ENCODE measurements at regions not wholly inside any gene's neighbourhood (a gene's known extent, or its start where the extent isn't known, plus 50 kb on each side); places are given as distances from the start of the nearest gene placed in this dataset.

DNA sequence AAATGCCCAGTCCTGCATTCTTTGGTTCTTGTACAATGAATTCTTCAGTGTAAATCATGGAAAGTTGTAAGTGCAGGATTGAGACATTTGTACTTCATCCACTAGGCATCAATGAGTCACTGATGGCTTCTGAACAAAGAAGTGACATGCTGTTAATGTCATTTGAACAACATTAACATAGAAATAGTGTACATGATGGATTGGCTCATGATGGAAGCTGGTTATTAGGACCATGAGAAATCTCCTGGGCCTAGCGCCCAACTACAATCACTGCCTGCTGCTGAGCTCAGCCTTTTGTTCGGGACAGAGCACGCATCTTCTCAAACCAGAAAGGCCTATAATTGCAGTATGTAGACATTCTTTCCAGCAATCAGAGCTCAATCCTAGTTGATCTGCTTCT lies 316.8 kb upstream of the TSHZ2 start:
- Histone ChIP-seq H3K4me1 (replicated peaks in 1 of 4; ENCODE audit: control insufficient read depth in 3 of 4, insufficient read depth in 4 of 4, low read length in 3 of 4) (no peaks in the 10 kb centered on the region), H2BK12ac (ENCODE audit: low read depth, low read length) (no peak overlapping the region), H2BK20ac (ENCODE audit: low read length) (no peak overlapping the region), H2AK5ac (ENCODE audit: low read depth, low read length) (no peak overlapping the region), H3K4me3 (ENCODE audit: extremely low read depth in 1 of 4, insufficient read depth in 2 of 4, low read depth in 3 of 4, low read length in 4 of 4) (no peak overlapping the region), H3K79me1 (ENCODE audit: low read depth, low read length) (no peaks in the 10 kb centered on the region), H3K23me2 (ENCODE audit: low read depth, low read length) (no peaks in the 10 kb centered on the region), H3K9ac (replicated peaks in 1 of 4; ENCODE audit: extremely low read depth in 1 of 4, low read depth in 3 of 4, low read length in 3 of 4) (no peak overlapping the region), H2AFZ (ENCODE audit: low read length) (no peak overlapping the region), H3K36me3 (ENCODE audit: control insufficient read depth in 2 of 4, insufficient read depth in 4 of 4, low read length in 3 of 4) (no peaks in the 10 kb centered on the region), H2BK5ac (ENCODE audit: low read depth, low read length) (no peak overlapping the region), H4K20me1 (replicated peaks in 1 of 2; ENCODE audit: control insufficient read depth in 1 of 2, insufficient read depth in 2 of 2, low read length in 2 of 2) (no peaks in the 10 kb centered on the region), H3K18ac (ENCODE audit: extremely low read depth, low read length) (no peak overlapping the region), H4K5ac (ENCODE audit: insufficient read length, low read depth, low read length) (no peak overlapping the region), H3K79me2 (ENCODE audit: control insufficient read depth in 1 of 2, insufficient read depth in 2 of 2, low read length in 2 of 2) (no peaks in the 10 kb centered on the region), H2BK120ac (replicated peaks; ENCODE audit: low read depth, low read length) (no peak overlapping the region), H4K91ac (replicated peaks; ENCODE audit: insufficient read length, low read length) (no peak overlapping the region), H3K56ac (replicated peaks; ENCODE audit: insufficient read length, low read depth, low read length) (no peak overlapping the region), H3K4ac (replicated peaks; ENCODE audit: insufficient read length, low read depth, low read length) (no peak overlapping the region), H3K4me2 (ENCODE audit: insufficient read depth in 1 of 2, low read depth in 2 of 2, low read length in 2 of 2) (no peak overlapping the region), H4K8ac (ENCODE audit: extremely low read depth, insufficient read depth, low read length) (no peak overlapping the region), H2BK15ac (ENCODE audit: low read length) (no peak overlapping the region), H3K9me3 (ENCODE audit: insufficient read depth in 2 of 2, low read depth in 1 of 2, low read length in 1 of 2) (no peaks in the 10 kb centered on the region), H3K27ac (ENCODE audit: low read depth, low read length) (no peak overlapping the region), H3K27me3 (replicated peaks in 1 of 4; ENCODE audit: control insufficient read depth in 3 of 4, extremely low read depth in 1 of 4, insufficient read depth in 3 of 4, low read length in 3 of 4) (no peaks in the 10 kb centered on the region), H3K23ac (ENCODE audit: insufficient read length) (no peak overlapping the region), H3K14ac (ENCODE audit: insufficient read length) (no peak overlapping the region)
- FAIRE-seq = no peak
- POLR2A ChIA-PET (ENCODE audit: partially characterized antibody) = no interaction called here
- WGBS, 2 experiments (ENCODE audit: extremely low coverage in 1 of 2, insufficient coverage in 1 of 2, insufficient read length in 1 of 2, insufficient replicate concordance in 2 of 2, low coverage in 1 of 2, low lambda C conversion rate in 2 of 2, missing lambda C conversion rate in 1 of 2) = 92% methylated on average over 3 of the region's 3 CpGs; no CpG with 5 or more reads in 1 of the 2 experiments
- DNase-seq (ENCODE audit: low read depth in 1 of 2, low spot score in 2 of 2) = no peak
- CTCF ChIA-PET (ENCODE audit: partially characterized antibody) = no interaction called here
- no peak for TF ChIP-seq CEBPB (IDR thresholded peaks at IDR 0.05; ENCODE audit: low read depth, low read length)
- no peak for TF ChIP-seq TBP (IDR thresholded peaks at IDR 0.05; ENCODE audit: low read depth, low read length)
- no peak for TF ChIP-seq HDAC2 (IDR thresholded peaks at IDR 0.05; ENCODE audit: borderline replicate concordance in 1 of 2, low read depth in 2 of 2, low read length in 2 of 2)
- TF ChIP-seq PHF8 (conservative IDR thresholded peaks at IDR 0.05; ENCODE audit: low read depth, low read length) = no peak
- TF ChIP-seq EZH2 (IDR thresholded peaks at IDR 0.05; ENCODE audit: low read depth, low read length, severe bottlenecking) = no peak
- no peak for TF ChIP-seq SIN3A (conservative IDR thresholded peaks at IDR 0.05 in 1 of 2, IDR thresholded peaks at IDR 0.05 in 1 of 2; ENCODE audit: low read depth in 1 of 2, low read length in 2 of 2)

Data from H1 (cell line).